HK-2 (cell line): ENCODE measurements at regions not wholly inside any gene's neighbourhood (a gene's known extent, or its start where the extent isn't known, plus 50 kb on each side); places are given as distances from the start of the nearest gene placed in this dataset.
"Not testable (repeated sequence)": the region's sequence is repeated elsewhere in the genome, so short reads cannot be mapped to it uniquely, and the experiment has no call there.

Source experiments
- DNase-seq: peaks from one replicate; pipeline ENCODE4 v3.0.0-alpha.2; 2018; ENCODE audit not compliant: unreplicated experiment

DNA sequence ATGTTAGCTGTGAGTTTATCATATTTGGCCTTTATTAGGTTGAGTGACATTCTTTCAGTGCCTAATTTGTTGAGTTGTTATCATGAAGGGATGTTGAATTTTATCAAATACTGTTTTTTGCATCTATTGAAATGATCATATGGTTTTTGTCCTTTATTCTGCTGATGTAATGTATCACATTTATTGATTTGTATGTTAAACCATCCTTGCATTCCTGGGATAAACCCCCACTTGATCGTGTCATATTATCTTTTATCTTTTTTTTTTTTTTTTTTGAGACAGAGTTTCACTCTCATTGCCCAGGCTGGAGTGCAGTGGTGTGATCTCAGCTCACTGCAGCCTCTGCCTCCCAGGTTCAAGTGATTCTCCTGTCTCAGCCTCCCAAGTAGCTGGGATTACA lies 51.9 kb upstream of the MFGE8 start:
- not testable (repeated sequence) for DNase-seq

DNA sequence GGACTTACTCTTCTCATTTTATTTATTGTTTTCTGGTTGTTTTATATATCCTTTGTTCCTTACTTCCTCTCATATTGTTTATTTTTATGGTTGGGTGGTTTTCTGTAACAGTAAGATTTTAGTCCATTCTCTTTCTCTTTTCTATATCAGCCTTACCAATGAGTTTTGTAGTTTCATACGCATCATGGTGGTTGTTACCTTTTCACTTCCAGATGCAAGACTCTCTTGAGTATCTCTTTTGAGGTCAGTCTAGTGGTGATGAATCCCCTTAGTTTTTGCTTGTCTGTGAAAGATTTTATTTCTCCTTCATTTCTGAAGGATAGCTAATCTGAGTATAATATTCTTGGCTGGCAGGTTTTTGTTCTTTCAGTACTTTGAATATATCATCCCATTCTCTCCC lies 57.1 kb upstream of the MFGE8 start:
- DNase-seq: no peak

- DNase-seq: no peak
Observed at GRCh38 chr15:88974392-88974791, 61.2 kb upstream of the MFGE8 start.

- no peak for DNase-seq
Observed at GRCh38 chr15:88975891-88976290, 62.7 kb upstream of the MFGE8 start.

- no peak for DNase-seq
Observed at GRCh38 chr15:88976656-88977055, 63.5 kb upstream of the MFGE8 start.

- no peak for DNase-seq
Observed at GRCh38 chr15:88979674-88980073, 66.5 kb upstream of the MFGE8 start.

- no peak for DNase-seq
Observed at GRCh38 chr15:88980498-88980897, 67.3 kb upstream of the MFGE8 start.

DNA sequence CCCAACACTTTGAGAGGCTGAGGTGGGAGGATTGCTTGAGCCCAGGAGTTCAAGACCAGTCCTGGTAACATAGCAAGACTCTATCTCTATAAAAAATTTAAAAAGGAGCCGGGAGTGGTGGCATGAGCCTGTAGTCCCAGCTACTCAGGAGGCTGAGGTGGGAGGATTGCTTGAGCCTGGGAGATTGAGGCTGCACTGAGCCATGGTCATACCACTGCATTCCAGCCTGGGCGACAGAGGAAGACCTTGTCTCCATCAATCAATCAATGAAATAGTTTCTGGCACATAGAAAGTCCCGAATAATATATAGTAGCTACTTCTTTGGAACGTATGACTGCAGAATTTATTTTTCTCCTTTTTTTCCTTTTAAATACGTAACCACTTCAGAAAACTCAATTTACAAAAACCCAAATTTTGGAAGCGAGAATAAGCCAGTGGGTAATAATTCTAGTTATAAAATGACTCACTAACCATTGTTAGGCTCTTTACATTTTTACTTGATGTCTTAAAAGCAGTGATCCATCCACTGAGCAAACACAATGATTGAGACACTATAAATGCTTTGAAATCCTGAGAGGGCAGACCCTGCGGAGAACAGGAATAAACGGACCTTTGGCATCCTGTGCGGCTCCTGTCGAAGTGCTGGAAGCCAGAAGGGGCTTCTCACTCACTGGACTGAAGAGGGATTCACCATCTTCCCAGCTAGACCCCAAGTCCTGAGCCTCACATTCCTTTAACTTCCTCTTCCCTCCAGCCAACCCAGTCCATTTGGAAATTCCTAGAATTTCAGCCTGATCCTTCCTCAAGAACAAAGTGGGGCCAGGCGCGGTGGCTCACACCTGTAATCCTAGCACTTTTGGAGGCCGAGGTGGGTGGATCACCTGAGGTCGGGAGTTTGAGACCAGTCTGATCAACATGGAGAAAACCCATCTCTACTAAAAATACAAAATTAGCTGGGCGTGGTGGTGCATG lies 68.4 kb upstream of the MFGE8 start:
- no peak for DNase-seq

GRCh38 chr15:88982304-88982945 lies 69.2 kb upstream of the MFGE8 start:
- DNase-seq: no peak

DNA sequence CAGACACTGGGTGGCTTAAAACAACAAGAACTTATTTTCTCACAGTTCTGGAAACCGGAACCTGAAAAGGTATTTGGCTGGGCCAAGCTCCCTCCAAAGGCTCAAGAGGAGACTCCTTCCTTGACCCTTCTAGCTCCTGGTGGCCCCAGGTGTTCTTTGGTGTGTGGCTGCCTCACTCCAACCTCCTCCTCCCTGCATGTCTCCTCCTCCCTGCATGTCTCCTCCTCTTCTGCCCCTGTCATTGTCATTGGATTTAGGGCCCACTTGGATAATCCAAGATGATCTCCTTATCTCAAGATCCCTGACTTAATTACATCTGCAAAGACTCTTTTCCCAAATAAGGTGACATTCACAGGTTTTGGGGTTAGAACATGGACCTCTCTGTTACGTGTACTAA lies 69.8 kb upstream of the MFGE8 start:
- DNase-seq: no peak

GRCh38 chr15:88983861-88984429 lies 70.8 kb upstream of the MFGE8 start:
- no peak for DNase-seq

DNA sequence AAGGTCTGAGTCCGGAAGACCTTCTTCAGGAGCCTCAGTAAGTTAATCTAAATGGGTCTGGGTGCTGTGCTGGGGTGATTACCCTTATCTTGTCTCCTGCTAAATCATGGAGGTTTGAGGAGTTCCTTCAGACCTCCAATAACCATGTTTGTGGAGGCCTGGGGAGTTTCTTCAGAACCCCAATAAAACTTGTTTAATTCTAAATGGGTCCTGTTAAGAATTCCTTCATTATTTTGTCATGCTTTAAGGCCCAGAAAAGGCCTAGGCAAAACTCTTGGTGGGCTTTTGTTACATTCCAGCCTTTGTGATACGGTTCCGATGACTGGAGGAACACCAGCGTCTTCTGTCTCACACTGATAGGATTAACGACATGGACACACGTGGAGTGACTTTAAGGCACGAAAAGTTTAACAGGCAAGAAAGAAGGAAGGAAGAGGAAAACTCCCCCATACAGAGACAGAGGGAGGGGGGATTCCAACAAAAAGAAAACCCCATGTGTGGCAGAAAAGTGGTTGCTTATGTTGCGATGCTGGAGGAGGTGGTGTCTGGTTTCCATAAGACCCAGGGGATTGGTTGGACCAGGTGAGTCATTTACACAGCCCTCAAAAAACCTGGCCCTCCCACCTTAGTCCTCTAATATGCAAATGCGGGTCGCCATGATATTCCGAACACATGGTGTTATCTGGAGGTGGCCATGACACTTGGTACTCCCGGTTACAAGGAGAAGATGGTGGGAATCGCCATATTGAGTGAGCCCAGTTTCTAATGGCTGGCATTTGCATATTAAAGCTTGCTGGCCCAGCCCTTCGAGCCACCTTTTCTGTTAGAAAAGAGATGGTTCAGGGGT lies 72.6 kb upstream of the MFGE8 start:
- no peak for DNase-seq

- no peak for DNase-seq
Observed at GRCh38 chr15:88986949-88987590, 73.9 kb upstream of the MFGE8 start.

- DNase-seq: no peak
Observed at GRCh38 chr15:88987591-88987933, 74.4 kb upstream of the MFGE8 start.

GRCh38 chr15:88987934-88988671 lies 74.9 kb upstream of the MFGE8 start:
- DNase-seq: no peak

DNA sequence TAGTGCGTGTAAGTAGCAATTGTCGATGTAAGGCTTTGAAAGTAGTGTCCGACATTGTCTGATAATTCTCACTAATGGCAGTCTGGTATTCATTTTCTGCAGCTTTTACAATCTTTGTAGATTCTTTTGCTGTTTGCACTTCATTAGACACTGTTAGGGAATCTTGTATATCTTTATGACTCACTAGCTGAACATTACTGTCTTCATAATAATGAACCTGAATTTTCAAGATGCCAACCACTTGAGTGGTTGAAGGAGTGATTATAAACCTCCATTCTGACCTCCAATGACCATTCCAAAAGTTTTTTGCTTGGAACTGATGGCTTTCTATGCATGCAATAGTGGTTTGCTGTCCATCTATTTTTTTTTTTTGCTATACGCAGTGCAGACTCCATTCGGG lies 76.4 kb upstream of the MFGE8 start:
- DNase-seq: no peak

- DNase-seq: no peak
Observed at GRCh38 chr15:88990185-88990679, 77.1 kb upstream of the MFGE8 start.

DNA sequence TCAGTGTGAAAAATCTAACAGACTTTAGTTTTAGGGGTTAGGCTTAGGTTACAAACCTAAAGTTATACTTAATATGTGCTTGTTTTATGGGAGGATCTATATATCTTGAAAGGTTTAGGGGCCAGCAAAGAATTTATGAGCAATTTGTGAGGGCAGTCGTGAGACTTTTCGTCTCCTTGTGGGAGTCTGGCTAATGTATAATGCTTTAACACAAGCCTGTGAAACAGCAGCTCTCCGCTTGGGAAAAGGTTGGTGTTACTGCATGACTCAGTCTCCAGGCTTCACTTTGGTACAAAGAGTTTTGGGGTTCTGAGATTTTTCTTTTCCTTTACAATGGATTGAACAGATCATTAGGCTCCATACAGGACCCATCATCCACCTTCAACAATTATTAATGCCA lies 79.0 kb upstream of the MFGE8 start:
- DNase-seq: no peak

GRCh38 chr15:88992912-88993376 lies 79.8 kb upstream of the MFGE8 start:
- DNase-seq: no peak

DNA sequence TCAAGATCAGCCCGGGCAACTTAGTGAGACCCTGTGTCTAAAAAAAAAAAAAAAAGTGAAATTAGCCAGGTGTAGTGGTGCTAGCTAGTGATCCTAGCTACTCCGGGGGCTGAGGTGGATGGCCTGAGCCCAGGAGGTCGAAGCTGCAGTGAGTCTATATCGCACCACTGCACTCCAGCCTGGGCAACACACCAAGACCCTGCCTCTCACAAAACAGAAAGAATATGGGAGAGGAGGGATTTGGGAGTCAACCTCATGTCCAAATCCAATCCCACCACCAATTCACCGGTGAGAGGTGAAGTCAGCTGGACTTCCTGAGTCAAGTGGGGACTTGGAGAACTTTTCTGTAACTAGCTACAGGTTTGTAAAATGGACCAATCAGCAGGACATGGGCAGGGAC lies 80.5 kb upstream of the MFGE8 start:
- DNase-seq: no peak

DNA sequence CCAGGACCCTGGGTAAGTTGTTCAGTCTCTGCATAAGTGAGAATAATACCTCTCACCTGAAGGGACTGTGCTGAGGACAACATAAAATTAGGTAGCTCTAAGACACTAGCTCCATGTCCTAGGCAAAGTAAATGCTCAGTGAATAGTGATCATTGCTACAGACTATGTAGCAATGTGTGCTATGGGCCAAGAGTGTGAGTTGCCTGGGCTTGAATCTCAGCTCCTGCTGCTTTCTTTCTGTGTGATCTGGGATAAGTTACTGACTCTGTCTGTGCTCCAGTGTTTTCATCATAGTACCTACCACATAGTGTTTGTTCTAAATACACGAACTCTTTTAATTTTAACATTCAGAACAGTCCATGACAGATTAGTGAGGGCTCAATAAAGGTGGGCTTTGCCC lies 81.1 kb upstream of the MFGE8 start:
- DNase-seq: no peak
